Fibroblast of lung (primary cell): ENCODE measurements at regions not wholly inside any gene's neighbourhood (a gene's known extent, or its start where the extent isn't known, plus 50 kb on each side); places are given as distances from the start of the nearest gene placed in this dataset.
A peak's percentile ranks its signal among the peaks of the same experiment; 100 is the strongest.
"Not testable (repeated sequence)": the region's sequence is repeated elsewhere in the genome, so short reads cannot be mapped to it uniquely, and the experiment has no call there.

Source experiments
- DNase-seq, 2 donors: peaks; one replicate each; pipeline versions ENCODE4 v3.0.0 to v3.0.0-alpha.2; 2010; ENCODE audit warnings: low read depth in 2 of 2
- H2AFZ ChIP-seq: 2 replicates; pipeline ENCODE4 v1.5.1; 2012; ENCODE audit warnings: low read length, control low read depth, inconsistent platforms
- H3K27ac ChIP-seq: 2 replicates; pipeline ENCODE4 v1.5.1; 2011; ENCODE audit warnings: low read length, control low read depth; ENCODE audit not compliant: insufficient read depth
- H3K27me3 ChIP-seq: 2 replicates; pipeline ENCODE4 v1.5.1; 2011; ENCODE audit warnings: mild to moderate bottlenecking, low read length; ENCODE audit not compliant: control insufficient read depth, insufficient read depth
- H3K36me3 ChIP-seq: 2 replicates; pipeline ENCODE4 v1.5.1; 2011; ENCODE audit warnings: low read length; ENCODE audit not compliant: control insufficient read depth, insufficient read depth
- H3K4me1 ChIP-seq: 2 replicates; pipeline ENCODE4 v1.5.1; 2011; ENCODE audit warnings: low read length; ENCODE audit not compliant: control insufficient read depth, insufficient read depth; ENCODE audit errors: extremely low read depth
- H3K4me2 ChIP-seq: 2 replicates; pipeline ENCODE4 v1.5.1; 2011; ENCODE audit warnings: low read length, control low read depth; ENCODE audit not compliant: insufficient read depth; ENCODE audit errors: extremely low read depth
- H3K4me3 ChIP-seq, 4 experiments: fragments of 200-600 bp in 1 of 4; sonication (generic) in 1 of 4; replicated peaks in 1 of 4; 2 replicates each; pipeline ENCODE4 v1.5.1; 2011 to 2016; ENCODE audit warnings: low read length in 4 of 4, low read depth in 3 of 4, mild to moderate bottlenecking in 3 of 4, control low read depth in 2 of 4, inconsistent platforms in 1 of 4, mixed read lengths in 1 of 4; ENCODE audit not compliant: insufficient read depth in 1 of 4; ENCODE audit errors: control extremely low read depth in 1 of 4
- H3K79me2 ChIP-seq: 2 replicates; pipeline ENCODE4 v1.5.1; 2012; ENCODE audit warnings: mild to moderate bottlenecking, low read length, inconsistent platforms; ENCODE audit not compliant: control insufficient read depth, insufficient read depth
- H3K9ac ChIP-seq: 2 replicates; pipeline ENCODE4 v1.5.1; 2011; ENCODE audit warnings: mild to moderate bottlenecking, low read length, control low read depth; ENCODE audit not compliant: insufficient read depth
- H3K9me3 ChIP-seq: 2 replicates; pipeline ENCODE4 v1.5.1; 2012; ENCODE audit warnings: low read depth, low read length; ENCODE audit not compliant: control insufficient read depth, insufficient read depth
- H4K20me1 ChIP-seq: 2 replicates; pipeline ENCODE4 v1.5.1; 2011; ENCODE audit warnings: low read length; ENCODE audit not compliant: control insufficient read depth, insufficient read depth; ENCODE audit errors: extremely low read depth
- EZH2 ChIP-seq: IDR thresholded peaks from 2 replicates; pipeline ENCODE4 v1.5.1; 2012; ENCODE audit warnings: low read length, control low read depth, mild to moderate bottlenecking; ENCODE audit errors: missing control alignments
- TF ChIP-seq, protein P1 (sequence below), 2 donors: IDR thresholded peaks in 1 of 2; conservative IDR thresholded peaks in 1 of 2; 1 replicate in 1 of 2; 2 replicates in 1 of 2; pipeline ENCODE4 v1.5.1; 2011 to 2012; ENCODE audit warnings: low read length in 2 of 2, control low read depth in 1 of 2, inconsistent platforms in 1 of 2, low read depth in 1 of 2, mild to moderate bottlenecking in 1 of 2

DNA sequence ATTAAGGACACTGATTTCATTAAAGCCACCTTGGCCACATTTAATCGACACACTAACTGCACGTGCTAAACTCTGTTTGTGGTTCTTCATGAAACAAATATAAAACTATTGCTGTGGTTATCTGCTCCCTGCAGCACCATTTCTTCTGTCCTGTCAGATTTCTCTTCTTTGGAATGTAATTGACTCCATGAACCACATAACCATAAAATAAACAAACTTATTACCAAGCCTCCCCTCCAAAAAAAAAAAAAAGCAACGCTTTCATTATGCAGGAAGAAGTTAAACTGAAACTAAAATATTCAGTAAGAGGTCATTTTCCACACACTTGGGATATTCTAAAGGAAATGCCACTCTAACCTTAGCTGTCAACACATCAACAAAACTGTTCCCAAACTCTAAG is 319.1 kb upstream of the NT5E start:
- Histone ChIP-seq H3K9me3 (no peaks in the 10 kb centered on the region), H3K27ac (no peak overlapping the region), H3K4me1 (no peaks in the 10 kb centered on the region), H3K4me2 (no peak overlapping the region), H2AFZ (no peak overlapping the region), H3K9ac (no peak overlapping the region), H3K27me3 (no peaks in the 10 kb centered on the region), H3K36me3 (no peaks in the 10 kb centered on the region), H4K20me1 (no peaks in the 10 kb centered on the region), H3K79me2 (no peaks in the 10 kb centered on the region), H3K4me3 (no peak overlapping the region)
- TF ChIP-seq, protein P1, sequence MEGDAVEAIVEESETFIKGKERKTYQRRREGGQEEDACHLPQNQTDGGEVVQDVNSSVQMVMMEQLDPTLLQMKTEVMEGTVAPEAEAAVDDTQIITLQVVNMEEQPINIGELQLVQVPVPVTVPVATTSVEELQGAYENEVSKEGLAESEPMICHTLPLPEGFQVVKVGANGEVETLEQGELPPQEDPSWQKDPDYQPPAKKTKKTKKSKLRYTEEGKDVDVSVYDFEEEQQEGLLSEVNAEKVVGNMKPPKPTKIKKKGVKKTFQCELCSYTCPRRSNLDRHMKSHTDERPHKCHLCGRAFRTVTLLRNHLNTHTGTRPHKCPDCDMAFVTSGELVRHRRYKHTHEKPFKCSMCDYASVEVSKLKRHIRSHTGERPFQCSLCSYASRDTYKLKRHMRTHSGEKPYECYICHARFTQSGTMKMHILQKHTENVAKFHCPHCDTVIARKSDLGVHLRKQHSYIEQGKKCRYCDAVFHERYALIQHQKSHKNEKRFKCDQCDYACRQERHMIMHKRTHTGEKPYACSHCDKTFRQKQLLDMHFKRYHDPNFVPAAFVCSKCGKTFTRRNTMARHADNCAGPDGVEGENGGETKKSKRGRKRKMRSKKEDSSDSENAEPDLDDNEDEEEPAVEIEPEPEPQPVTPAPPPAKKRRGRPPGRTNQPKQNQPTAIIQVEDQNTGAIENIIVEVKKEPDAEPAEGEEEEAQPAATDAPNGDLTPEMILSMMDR (conservative IDR thresholded peaks at IDR 0.05 in 1 of 2, IDR thresholded peaks at IDR 0.05 in 1 of 2; ENCODE audit: low read depth in 1 of 2, low read length in 2 of 2) = no peak
- no peak for TF ChIP-seq EZH2
- peak in 1 of 2 donors; percentile 57 for DNase-seq

DNA sequence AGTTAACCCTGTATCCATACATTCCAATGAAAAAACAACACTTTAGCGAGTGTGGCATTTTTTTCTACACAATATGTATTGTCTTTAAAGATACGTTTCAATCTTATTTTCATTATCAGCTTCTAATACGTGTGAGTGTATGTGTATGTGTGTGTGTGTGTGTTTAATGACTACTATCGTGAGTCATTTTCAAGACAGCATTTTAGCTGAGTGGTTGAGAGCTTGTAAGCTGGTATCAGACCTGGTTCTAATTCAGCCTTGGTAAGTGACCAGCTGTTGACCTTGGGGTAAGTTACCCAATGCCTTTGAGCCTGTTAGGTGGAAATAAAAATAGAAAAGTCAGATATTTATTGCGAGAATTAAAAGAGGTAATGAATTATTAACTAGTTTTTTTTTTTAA is 320.0 kb upstream of the NT5E start:
- no peaks in the 10 kb centered on the region for H3K4me1 ChIP-seq
- H3K9ac ChIP-seq = no peak overlapping the region
- H3K36me3 ChIP-seq = no peaks in the 10 kb centered on the region
- H3K9me3 ChIP-seq = no peaks in the 10 kb centered on the region
- H3K4me2 ChIP-seq = no peak overlapping the region
- H3K27ac ChIP-seq = no peak overlapping the region
- no peak overlapping the region for H3K4me3 ChIP-seq
- no peak for DNase-seq
- TF ChIP-seq, protein P1 (conservative IDR thresholded peaks at IDR 0.05 in 1 of 2, IDR thresholded peaks at IDR 0.05 in 1 of 2; ENCODE audit: low read depth in 1 of 2, low read length in 2 of 2) = no peak
- TF ChIP-seq EZH2 = no peak
- no peaks in the 10 kb centered on the region for H4K20me1 ChIP-seq
- no peak overlapping the region for H2AFZ ChIP-seq
- no peaks in the 10 kb centered on the region for H3K79me2 ChIP-seq
- no peaks in the 10 kb centered on the region for H3K27me3 ChIP-seq

DNA sequence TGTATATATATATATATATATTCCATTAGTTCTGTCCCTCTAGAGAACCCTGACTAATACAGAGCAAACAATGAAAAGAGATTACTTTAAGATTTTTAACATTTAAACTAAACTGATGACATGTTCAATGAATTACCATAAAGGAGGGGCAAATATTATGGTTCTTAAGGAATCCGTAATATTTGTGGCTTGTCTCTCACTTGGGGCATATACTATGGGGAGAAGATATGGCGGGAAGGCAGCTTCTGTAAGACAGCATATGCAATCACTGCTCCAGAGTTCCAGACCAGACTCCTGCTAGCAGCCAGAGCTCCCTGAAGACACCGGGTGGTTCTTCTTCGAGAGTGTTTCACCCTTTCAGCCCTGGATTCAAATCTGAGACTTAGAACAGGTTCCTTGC is 321.1 kb upstream of the NT5E start:
- H3K9me3 ChIP-seq = no peaks in the 10 kb centered on the region
- no peaks in the 10 kb centered on the region for H3K79me2 ChIP-seq
- TF ChIP-seq EZH2 = no peak
- TF ChIP-seq, protein P1 (conservative IDR thresholded peaks at IDR 0.05 in 1 of 2, IDR thresholded peaks at IDR 0.05 in 1 of 2; ENCODE audit: low read depth in 1 of 2, low read length in 2 of 2) = no peak
- H3K36me3 ChIP-seq = no peaks in the 10 kb centered on the region
- no peaks in the 10 kb centered on the region for H3K4me1 ChIP-seq
- no peak for DNase-seq
- no peak overlapping the region for H2AFZ ChIP-seq
- H3K9ac ChIP-seq = no peak overlapping the region
- H3K27me3 ChIP-seq = no peaks in the 10 kb centered on the region
- H3K4me3 ChIP-seq = no peak overlapping the region
- no peak overlapping the region for H3K27ac ChIP-seq
- no peak overlapping the region for H3K4me2 ChIP-seq
- no peaks in the 10 kb centered on the region for H4K20me1 ChIP-seq

DNA sequence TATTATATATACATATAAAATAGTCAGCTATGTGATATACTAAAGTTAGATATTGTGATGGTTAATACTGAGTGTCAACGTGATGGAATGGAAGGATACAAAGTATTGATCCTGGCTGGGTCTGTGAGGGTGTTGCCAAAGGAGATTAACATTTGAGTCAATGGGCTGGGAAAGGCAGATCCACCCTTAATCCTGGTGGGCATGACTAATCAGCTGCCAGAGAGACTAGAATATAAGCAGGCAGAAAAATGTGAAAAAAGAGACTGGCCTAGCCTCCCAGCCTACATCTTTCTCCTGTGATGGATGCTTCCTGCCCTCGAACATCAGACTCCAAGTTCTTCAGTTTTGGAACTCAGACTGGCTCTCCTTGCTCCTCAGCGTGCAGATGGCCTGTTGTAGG is 321.6 kb upstream of the NT5E start:
- H3K9me3 ChIP-seq, H3K79me2 ChIP-seq, H2AFZ ChIP-seq, DNase-seq, H3K27ac ChIP-seq, H3K4me2 ChIP-seq, H3K4me3 ChIP-seq, H3K9ac ChIP-seq, H3K27me3 ChIP-seq, H3K36me3 ChIP-seq, H4K20me1 ChIP-seq, H3K4me1 ChIP-seq: not testable (repeated sequence)
